Kidney capillary endothelial cell (primary cell): ENCODE measurements at regions not wholly inside any gene's neighbourhood (a gene's known extent, or its start where the extent isn't known, plus 50 kb on each side); places are given as distances from the start of the nearest gene placed in this dataset.

Experiments used
- DNase-seq: peaks from one replicate; pipeline ENCODE4 v3.0.0-alpha.2; 2018; ENCODE audit warnings: low spot score

GRCh38 chr4:81773557-81773956 lies 301.9 kb upstream of the RASGEF1B start:
- DNase-seq, result no peak

DNA sequence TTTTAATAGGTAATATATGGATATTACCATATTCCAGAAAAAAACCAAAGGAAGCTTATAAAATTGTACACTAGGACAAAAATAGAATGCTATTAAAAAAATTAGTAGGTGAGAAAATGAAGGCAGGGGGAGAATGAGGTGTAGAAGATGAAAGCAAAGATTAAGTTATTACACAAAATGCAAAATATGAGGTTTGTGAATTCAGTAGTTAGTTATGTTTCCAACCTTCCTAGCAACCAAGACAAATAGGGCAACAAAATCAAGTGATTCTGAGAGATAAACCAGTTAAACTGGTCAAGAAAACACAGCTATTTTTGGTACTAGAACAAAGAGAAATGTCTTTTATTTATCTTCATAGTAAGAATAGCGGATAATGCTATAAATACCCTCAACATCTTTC lies 300.0 kb upstream of the RASGEF1B start:
- no peak for DNase-seq

DNA sequence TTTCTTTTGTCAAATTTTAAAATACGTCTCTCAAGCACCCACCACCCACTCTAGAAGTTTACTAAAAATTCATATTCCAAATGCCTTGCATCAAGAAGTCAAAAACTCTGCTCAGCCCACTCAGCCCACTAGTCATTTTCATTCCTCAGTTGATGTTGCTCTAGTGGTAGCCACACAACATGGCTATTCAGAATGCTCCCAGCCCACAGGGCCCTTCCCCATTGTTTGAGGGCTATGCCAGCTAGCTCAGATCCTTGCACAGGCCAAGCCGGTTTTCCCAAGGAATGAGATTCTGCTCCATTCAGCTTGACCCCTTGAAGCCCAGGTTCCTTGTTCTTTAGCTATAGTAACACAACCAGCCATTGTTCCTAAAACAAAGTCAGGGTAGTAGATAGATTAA lies 297.5 kb upstream of the RASGEF1B start:
- no peak for DNase-seq

GRCh38 chr4:81758574-81759264 lies 287.0 kb upstream of the RASGEF1B start:
- DNase-seq, result no peak

DNA sequence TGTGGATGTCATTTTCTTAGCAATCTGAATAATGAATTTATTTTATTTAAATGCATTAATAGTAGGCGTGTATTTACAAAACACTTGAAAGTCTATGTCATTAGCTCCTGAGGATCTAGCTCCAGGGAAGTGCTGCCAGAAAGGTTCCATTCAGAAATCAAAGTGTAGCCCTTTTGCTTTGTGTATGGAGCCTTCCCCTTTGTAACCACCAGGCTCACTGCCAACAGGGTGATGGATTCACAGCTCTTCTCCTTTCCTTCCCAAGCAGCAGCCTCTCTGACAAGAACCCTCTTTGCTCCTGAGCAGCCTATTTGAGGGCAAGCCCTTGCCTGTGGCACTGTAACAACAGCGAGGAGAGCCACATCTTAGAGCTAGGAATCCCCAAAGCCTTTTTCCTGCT lies 286.0 kb upstream of the RASGEF1B start:
- DNase-seq, result no peak

DNA sequence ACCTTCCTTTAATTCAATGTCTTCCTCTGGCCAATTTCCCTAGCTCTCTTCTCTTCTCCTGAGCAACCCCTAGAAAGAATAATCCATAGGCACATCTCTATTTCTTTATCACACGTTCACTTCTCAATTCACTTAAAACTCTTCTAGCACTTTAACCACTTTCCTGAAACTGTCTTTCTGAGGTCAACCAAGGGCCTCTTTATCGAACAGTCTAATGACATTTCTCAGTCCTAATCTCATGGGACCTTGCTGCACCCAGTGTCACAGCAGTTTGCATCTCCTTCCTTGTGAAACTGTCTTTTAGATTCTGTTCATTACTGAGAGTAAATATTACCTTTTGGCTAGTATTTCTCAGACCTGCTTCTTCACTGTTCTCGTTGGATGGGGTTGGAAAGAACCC lies 285.3 kb upstream of the RASGEF1B start:
- DNase-seq, result no peak

DNA sequence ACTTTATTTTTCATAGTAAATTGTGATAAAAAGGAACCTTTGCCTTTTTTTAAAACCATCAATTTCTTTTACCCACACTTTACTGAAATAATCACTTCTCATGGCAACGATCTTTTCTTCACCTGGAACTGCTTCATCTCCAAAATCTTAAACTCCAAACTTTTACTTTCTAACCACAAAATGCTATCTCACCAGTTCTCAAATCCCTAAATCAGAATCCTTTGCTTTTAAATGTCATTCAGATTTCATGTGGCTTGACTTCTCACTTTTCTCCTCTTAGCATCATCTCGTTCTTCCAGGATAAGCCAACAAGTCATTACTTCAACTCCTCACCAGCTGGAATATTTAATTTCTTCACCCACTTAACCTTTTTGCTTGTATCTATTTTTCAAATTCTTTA lies 284.3 kb upstream of the RASGEF1B start:
- no peak for DNase-seq

GRCh38 chr4:81754169-81754568 lies 282.5 kb upstream of the RASGEF1B start:
- DNase-seq, result no peak

DNA sequence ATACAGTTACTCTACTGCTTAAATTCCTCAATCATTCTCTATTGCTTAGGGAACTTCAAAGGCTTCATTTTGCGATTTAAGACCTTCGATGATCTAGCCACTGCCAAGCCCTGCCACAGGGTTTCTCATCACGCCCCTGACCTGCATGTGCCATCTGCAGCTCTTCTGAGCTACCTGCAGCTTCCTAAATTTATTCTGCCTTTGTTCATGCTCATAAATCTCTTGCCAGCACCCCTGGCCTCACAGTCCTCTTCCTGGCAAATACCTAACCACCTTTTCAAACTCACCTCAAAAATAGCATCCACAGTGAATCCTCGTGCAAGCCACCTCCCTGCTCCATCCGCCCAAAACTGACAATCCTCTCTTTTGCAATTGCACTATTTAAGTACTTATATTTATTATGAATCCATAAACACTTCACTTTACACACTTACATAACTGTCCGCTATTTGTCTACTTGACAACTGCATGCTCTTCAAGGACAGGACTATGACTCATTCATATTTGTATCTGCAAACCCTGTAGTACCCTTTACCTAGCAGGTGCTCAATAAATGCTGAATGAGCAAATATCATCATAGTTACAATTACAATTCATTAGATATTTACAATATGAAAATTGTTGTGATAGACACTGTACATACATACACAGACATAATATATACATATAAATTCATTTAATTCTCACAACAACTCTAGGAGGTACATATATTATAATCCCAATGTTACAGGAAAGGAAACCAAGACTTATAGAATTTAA lies 280.0 kb upstream of the RASGEF1B start:
- DNase-seq, result no peak

DNA sequence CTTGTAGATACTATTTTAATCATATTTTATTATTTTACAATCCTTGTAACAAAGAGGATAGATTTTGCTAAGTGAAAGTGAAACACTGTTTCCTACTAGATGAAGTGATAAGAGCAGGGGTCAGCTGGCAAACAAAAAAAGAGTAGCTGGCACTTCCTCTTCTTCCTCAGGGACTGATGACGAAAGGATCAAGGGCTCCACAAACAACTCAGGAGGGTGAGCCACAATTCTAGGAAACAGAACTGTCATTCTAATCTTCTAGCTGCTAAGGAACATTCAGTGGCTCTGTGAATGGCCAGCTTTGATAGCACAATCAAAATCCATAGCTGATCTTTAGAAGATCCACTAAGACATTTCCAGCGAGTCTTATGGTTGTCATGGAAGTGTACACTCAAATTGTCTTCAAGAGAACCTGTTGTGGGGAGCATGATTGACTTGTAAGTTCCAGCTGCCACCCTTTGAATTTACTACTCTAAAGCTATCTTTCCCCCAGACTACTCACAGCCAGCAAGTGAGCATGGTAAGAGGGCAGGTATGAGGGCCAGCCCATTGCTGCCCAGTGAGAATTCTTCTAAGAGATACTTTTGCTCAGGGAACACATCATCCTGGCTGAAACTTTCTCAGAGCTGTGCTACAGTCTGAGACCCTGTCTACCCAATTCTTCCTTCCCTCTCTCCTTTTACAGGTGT lies 275.7 kb upstream of the RASGEF1B start:
- DNase-seq, result peak; percentile 29

DNA sequence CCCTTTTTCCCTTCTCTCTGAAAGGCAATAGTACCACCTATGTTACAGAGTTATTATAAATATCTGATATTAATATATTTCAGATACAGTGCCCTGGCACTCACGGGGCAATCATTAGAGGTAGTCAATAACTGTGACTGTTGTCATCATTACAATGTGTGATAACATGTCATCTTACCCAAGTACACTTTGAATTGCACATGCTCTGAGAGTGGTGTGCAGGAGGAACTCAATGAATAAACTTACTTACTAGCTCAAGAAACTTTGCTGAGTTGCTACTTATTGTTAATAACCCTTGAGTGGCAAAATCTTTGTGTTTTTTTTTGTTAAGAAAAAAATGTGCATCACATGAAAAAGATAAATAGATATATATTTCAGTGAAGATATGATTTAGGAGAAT lies 275.1 kb upstream of the RASGEF1B start:
- no peak for DNase-seq

- no peak for DNase-seq
Observed at GRCh38 chr4:81746071-81746470, 274.4 kb upstream of the RASGEF1B start.

GRCh38 chr4:81745050-81745449 lies 273.3 kb upstream of the RASGEF1B start:
- no peak for DNase-seq

DNA sequence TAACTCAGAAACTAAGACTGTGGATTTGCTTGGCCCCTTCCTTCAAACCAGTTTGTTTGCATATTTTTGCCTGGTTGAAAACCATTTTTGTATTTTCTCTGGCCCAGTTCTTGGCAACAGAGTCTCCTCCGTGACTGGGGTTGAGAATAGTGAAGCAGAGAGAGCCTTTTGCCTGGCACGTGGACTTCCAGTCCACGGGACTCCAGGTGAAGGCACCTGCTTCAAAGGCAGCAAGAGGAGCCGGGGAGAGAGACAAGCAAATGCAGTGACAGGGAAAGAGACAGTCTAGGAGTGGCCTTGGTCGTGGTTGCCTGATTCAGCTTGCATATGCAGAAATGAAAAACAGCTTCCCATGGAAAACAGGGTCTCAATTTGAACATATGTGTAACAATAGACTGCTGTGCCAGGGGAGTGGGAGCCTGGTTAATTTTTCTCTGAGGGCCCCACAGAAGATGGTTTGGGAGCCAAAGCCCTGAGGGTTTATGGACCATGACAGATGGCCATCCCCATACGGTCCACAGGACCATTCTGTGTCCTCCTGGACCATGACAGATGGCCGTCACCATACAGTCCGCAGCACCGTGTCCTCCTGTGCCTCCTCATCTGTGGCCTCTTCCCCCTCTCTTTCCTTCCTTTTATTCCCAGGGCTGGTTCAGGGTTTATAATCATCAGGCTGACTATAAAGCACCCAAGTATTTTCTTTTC lies 272.2 kb upstream of the RASGEF1B start:
- DNase-seq, result no peak

DNA sequence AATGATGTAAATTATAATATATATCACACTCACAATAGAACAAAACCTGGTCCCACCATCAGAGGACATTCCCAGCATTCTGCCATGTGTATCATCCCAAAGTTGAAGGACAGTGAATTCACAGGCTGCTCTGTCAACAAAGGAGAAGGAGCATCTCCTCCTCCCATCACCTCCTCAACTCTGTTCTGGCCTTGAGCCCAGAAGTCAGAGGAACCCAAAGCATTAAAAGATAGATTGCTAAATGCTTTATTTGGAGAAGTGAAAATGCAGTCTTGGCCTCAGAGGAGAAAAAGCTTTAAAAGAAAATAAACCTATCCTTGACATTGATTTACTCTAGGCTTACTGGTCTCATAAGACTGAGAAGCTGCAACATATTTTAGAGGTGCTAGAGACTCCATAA lies 268.8 kb upstream of the RASGEF1B start:
- no peak for DNase-seq

DNA sequence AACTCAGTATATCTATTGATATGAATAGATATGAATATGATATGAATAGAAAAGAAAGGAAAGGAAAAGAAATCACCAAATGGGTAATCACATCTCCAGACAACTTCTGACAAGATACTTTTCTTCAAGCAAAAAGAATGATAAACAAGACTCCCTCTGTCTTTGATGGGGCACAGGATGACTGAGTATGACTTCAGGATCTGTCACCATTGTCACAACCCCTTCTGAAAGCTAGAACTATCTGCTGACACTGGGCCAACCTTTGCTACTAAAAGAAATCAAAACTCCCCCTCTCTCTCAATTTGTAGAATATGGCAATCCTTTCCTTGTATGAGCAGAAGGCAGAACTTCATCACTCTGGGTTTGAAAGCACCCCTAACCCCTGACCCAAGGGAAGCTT lies 267.2 kb upstream of the RASGEF1B start:
- DNase-seq, result no peak

DNA sequence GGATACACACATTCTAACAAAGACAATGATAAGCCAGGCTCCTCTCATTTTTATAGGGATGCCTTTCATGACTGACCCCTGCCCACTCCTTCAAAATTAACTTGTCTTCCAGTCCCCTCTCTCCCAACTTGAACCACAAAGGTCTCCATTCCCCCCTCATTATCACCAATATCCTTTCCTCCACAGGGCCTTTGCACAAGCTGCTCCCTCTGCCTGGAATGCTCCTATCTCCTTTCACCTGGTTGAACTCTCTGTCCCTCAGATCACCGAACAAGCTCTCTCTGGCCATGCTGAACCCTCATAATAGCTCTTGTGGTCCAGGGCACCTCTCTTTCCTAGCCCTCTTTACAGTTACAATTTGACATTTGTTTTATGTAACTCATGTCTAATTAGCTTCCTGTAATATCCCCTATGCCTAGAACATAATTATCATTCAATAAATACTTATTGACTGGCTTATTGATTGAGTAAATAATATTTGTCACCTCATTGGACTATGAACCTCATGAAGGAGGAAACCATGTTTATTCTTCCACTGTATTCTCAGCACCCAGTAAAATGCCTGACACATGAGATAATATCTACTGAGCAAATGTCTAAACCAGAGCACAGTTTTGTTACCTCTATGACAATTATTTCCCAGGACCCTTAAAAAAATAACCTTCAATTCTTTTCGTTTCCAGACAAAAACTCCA lies 266.3 kb upstream of the RASGEF1B start:
- DNase-seq, result no peak

GRCh38 chr4:81736324-81736723 lies 264.6 kb upstream of the RASGEF1B start:
- DNase-seq, result no peak

- DNase-seq, result no peak
Observed at GRCh38 chr4:81732980-81733379, 261.3 kb upstream of the RASGEF1B start.

DNA sequence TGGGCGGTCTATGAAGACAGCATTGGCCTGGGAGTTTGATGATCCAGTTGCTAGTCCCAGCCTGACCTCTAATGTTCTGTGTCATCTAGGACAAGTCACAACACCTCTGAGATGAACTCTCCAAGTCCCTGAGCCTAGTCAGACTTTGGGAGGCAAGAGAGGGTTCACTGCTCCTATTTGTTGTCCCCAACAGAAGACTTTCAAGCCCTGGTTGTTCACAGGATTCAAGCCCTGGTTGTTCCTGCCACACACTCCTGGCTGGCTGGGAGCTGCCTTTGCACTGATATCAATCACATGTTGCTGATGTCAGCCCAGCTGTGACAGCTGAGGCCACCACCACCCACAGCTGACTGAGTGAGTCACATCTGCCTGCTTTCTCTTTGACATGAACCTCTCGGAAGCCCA lies 253.2 kb upstream of the RASGEF1B start:
- no peak for DNase-seq

- no peak for DNase-seq
Observed at GRCh38 chr4:81723927-81724587, 252.3 kb upstream of the RASGEF1B start.
